PC-3 (cell line): ENCODE measurements at regions not wholly inside any gene's neighbourhood (a gene's known extent, or its start where the extent isn't known, plus 50 kb on each side); places are given as distances from the start of the nearest gene placed in this dataset.

Experiments
- CTCF ChIP-seq: fragments of 300-600 bp; sonication (generic); conservative IDR thresholded peaks from 2 replicates; pipeline ENCODE4 v1.5.1; 2017; ENCODE audit warnings: antibody characterized with exemption, low read depth, mild to moderate bottlenecking, low read length
- EZH2 ChIP-seq: fragments of 300-600 bp; sonication (generic); IDR thresholded peaks from one replicate; pipeline ENCODE4 v1.6.1; 2017; ENCODE audit warnings: antibody characterized with exemption, mild to moderate bottlenecking, low read length; ENCODE audit not compliant: unreplicated experiment
- EZH2phosphoT487 ChIP-seq: fragments of 300-600 bp; sonication (generic); IDR thresholded peaks from 2 replicates; pipeline ENCODE4 v1.6.1; 2018; ENCODE audit warnings: mild to moderate bottlenecking, antibody characterized with exemption, low read length, borderline replicate concordance

GRCh38 chr6:150312844-150313584, 55.8 kb upstream of the IYD start:
- TF ChIP-seq EZH2 (no peak), CTCF (no peak), EZH2phosphoT487 (no peak)
